ENCODE measurements at regions not wholly inside any gene's neighbourhood (a gene's known extent, or its start where the extent isn't known, plus 50 kb on each side); places are given as distances from the start of the nearest gene placed in this dataset.

DNA sequence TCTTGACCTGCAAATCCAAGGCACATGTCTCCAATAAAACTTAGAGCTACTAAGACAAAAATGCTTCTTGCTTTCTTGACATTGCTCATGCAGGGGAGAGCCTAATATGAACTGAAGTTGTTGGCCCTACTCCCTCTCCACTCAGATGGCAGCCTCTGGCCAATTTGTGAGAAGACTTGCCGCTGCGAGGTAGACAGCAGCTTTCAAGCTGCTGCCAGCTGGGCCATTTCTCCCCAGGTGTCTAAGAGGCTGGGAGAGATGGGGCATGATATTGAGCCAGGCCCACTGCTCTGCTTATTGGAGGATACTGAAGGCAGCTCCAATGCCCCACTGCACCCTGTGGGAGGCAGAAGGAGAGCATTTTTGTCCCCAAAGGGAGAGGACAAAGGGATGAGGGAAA lies 380.5 kb downstream of the RASEF start:
- TF ChIP-seq, protein P1, sequence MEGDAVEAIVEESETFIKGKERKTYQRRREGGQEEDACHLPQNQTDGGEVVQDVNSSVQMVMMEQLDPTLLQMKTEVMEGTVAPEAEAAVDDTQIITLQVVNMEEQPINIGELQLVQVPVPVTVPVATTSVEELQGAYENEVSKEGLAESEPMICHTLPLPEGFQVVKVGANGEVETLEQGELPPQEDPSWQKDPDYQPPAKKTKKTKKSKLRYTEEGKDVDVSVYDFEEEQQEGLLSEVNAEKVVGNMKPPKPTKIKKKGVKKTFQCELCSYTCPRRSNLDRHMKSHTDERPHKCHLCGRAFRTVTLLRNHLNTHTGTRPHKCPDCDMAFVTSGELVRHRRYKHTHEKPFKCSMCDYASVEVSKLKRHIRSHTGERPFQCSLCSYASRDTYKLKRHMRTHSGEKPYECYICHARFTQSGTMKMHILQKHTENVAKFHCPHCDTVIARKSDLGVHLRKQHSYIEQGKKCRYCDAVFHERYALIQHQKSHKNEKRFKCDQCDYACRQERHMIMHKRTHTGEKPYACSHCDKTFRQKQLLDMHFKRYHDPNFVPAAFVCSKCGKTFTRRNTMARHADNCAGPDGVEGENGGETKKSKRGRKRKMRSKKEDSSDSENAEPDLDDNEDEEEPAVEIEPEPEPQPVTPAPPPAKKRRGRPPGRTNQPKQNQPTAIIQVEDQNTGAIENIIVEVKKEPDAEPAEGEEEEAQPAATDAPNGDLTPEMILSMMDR (conservative IDR thresholded peaks at IDR 0.05 in 1 of 2, IDR thresholded peaks at IDR 0.05 in 1 of 2; ENCODE audit: low read depth in 1 of 2, low read length in 2 of 2), result no peak
- no peak for TF ChIP-seq EZH2 (IDR thresholded peaks at IDR 0.05; ENCODE audit: low read length, missing control alignments)
